NB4 (cell line): ENCODE measurements at regions not wholly inside any gene's neighbourhood (a gene's known extent, or its start where the extent isn't known, plus 50 kb on each side); places are given as distances from the start of the nearest gene placed in this dataset.
"Not testable (repeated sequence)": the region's sequence is repeated elsewhere in the genome, so short reads cannot be mapped to it uniquely, and the experiment has no call there.

Source experiments
- DNase-seq: peaks from one replicate; pipeline ENCODE4 v3.0.0; 2010; ENCODE audit warnings: low read depth
- H3K4me3 ChIP-seq: one replicate; pipeline ENCODE4 v1.5.1; 2011; ENCODE audit warnings: mild to moderate bottlenecking, low read depth, low read length, moderate library complexity
- MYC ChIP-seq: IDR thresholded peaks from 2 replicates; pipeline ENCODE4 v1.6.1; 2011; ENCODE audit warnings: low read depth, low read length
- POLR2A ChIP-seq: IDR thresholded peaks from 2 replicates; pipeline ENCODE4 v1.6.1; 2011; ENCODE audit warnings: mild to moderate bottlenecking; ENCODE audit not compliant: insufficient read length; ENCODE audit errors: extremely low read depth
- TF ChIP-seq, protein P1 (sequence below): IDR thresholded peaks from 2 replicates; pipeline ENCODE4 v1.6.1; 2011; ENCODE audit warnings: low read depth, low read length
- TF ChIP-seq, protein P2 (sequence below): IDR thresholded peaks from one replicate; pipeline ENCODE4 v1.5.1; 2012; ENCODE audit warnings: low read depth, low read length

DNA sequence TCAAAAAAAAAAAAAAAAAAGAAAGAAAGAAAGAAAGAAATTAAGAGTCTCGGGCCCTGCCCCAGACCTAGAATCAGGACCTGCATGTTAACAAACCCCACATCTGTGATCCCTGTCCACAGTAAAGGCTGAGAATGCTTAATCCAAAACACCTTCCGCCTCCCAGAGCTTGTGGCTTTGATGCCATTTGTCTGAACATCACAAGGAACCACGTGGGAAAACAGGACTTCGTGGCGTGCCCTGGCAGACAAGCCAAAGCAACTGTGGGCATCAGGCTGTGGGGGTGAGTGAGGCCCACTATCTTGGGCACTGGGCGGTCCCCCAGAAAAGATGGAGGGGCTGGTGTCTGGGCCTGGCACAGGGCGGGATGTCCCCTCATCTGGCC lies 173.4 kb upstream of the CIBAR2 start:
- no peak for DNase-seq
- TF ChIP-seq POLR2A = no peak
- TF ChIP-seq, protein P1, sequence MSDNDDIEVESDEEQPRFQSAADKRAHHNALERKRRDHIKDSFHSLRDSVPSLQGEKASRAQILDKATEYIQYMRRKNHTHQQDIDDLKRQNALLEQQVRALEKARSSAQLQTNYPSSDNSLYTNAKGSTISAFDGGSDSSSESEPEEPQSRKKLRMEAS = no peak
- TF ChIP-seq, protein P2, sequence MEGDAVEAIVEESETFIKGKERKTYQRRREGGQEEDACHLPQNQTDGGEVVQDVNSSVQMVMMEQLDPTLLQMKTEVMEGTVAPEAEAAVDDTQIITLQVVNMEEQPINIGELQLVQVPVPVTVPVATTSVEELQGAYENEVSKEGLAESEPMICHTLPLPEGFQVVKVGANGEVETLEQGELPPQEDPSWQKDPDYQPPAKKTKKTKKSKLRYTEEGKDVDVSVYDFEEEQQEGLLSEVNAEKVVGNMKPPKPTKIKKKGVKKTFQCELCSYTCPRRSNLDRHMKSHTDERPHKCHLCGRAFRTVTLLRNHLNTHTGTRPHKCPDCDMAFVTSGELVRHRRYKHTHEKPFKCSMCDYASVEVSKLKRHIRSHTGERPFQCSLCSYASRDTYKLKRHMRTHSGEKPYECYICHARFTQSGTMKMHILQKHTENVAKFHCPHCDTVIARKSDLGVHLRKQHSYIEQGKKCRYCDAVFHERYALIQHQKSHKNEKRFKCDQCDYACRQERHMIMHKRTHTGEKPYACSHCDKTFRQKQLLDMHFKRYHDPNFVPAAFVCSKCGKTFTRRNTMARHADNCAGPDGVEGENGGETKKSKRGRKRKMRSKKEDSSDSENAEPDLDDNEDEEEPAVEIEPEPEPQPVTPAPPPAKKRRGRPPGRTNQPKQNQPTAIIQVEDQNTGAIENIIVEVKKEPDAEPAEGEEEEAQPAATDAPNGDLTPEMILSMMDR = no peak
- no peak for TF ChIP-seq MYC
- no peak overlapping the region for H3K4me3 ChIP-seq

DNA sequence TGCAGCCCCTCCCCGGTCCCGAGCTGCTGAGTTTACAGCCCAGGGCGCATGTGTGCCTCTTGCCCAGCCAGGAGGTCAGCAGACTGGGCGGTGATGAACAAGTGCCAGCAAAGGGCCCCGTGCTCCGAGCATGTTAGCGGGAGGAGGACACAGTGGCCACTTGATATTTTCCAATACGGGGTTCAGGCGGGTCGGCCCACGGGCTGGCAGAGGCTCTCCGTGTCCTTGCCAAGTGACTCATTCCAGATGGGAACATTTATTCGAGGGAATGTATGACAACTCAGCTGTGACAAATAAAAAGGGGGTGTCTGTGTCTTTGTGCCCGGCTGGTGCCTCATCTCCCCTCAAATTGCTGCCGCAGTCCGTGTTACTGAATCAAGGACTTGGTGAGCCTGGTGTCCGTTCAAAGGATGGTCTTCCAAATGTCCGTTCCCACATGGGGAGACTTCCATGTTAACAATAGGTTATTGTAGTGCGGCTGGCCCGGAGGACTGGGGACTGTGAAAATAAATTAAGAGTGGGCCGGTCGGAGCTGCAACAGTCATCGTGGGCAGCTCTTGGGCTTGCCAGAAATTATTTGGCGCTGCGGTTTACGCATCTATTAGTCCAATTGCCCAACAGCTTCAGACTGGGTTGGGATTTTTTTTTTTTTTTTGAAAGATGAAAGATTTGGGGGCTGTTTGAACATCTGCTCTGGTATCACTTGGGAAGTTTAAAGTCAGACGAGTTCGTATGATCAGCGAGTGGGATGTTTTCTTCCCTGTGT lies 174.0 kb upstream of the CIBAR2 start:
- DNase-seq = no peak
- TF ChIP-seq, protein P1 = no peak
- TF ChIP-seq POLR2A (no peak), MYC (no peak)
- TF ChIP-seq, protein P2 = no peak
- H3K4me3 ChIP-seq = no peak overlapping the region

DNA sequence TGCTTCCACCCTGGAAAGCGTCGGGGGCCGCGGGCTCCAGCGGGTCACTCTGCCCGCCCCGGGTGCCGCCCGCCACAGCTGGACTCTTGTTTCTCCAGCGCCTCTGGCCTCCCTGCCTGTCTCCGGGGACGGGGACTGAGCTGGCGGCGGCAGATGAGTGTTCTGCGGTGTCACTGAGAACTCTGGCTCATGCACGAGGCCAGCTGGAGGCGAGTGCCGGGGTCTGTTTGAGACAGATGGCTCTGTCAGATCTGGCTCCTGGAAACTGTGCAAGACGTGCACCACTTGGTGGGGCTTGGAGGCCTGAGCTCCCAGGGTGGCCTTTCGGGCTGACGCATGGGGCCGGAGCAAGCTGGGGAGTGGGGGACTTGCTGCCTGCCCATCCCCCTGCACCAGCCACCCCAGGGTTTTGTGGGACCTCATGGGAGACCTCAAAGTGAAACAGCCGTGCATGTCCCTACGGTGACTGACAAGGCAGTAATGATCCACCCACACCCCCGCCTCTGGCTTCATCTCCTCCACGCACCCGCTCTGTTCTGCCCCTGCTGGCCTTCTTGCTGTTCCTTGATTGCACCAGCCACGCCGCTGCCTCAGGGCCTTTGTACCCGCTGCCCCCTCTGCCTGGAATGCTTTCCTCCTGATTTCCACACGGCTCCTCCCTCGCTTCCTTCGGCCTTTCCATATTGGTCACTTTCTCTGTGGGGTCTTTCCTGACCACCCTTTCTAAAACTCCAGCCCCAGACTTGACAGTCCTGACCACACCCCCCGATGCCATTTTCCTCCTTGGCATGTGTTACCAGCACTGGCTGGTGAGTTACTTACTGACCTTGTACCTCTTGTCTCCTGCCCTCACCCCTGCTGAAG lies 174.9 kb upstream of the CIBAR2 start:
- TF ChIP-seq, protein P1 = no peak
- TF ChIP-seq MYC (no peak), POLR2A (no peak)
- TF ChIP-seq, protein P2 = no peak
- peak; percentile 28 for DNase-seq
- H3K4me3 ChIP-seq = no peak overlapping the region

DNA sequence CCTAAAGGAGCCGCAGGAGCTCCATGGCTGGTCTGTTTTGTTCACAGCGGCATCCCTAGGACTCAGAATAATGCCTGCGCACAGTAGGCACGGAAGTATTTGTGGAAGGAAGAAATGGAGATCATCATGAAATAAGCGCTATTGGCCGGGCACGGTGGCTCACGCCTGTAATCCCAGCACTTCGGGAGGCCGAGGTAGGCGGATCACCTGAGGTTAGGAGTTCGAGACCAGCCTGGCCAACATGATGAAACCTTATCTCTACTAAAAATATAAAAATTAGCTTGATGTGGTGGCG lies 175.5 kb upstream of the CIBAR2 start:
- not testable (repeated sequence) for DNase-seq

DNA sequence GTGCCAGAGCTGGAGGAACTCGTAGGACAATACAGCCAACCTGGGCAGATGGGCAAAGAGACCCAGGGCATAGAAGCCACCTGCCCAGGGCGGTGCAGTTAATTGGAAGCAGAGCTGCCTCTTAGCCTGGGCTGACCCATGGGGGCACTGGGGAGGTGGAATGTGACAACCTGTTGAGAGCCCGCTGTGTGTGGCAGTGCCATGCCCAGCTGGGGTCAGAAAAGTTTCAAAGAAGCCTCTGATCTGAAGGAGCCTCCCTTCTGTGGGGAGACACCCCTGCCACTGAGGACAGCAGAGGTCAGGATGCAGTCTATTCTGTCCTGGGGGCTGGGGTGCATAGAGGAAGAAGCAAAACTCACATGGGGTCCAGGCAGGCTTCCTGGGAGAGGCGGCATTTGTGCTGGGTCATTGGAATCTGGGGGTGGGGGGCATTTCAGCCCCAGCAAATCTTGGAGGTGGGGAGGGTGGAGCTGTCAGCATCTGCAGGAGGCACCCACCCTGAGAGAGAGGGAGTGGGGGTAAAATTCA lies 176.1 kb upstream of the CIBAR2 start:
- no peak for DNase-seq
- no peak overlapping the region for H3K4me3 ChIP-seq
- TF ChIP-seq MYC (no peak), POLR2A (no peak)
- TF ChIP-seq, protein P2 = no peak
- TF ChIP-seq, protein P1 = no peak

More for the DNA sequence above, 175.5 kb upstream of the CIBAR2 start:
- H3K4me3 ChIP-seq = not testable (repeated sequence)

DNA sequence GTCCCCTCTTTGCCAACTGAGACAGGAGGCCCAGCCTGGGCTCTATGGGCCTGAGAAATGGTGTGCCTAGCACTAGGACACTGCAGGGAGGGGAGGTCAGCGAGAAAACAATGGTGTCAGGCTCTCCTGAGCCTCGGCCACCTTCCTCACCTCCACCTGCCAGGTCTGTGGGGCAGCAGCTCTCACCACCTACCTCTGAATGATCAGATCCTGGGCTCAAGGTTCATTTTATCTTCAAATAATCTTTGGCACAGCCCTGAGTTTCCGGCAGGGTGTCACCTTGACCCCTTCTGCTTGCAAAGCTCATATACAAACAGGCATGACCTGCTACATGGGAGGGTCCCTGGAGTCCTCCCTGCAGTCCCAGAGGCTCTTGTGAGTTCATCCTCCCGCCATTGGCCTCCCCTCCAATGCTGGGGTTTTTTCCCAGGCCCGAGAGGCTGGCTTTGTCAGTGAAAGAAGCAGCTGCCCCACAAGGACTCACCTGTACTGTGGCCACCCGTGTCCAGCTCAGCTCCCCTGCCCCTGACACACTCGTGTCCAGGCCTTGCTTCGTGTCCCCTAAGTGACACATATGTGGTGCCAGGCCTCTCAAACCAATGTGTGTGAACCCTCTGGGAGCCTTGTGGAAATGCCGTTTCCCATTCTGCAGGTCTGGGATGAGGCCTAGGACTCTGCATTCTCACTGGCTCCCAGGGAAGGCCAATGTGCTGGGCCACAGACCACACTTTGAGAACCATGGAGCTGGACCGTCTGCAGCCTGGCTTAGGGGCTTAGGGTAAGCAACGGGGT lies 176.8 kb upstream of the CIBAR2 start:
- DNase-seq = no peak

More for the DNA sequence above, 176.8 kb upstream of the CIBAR2 start:
- TF ChIP-seq, protein P2 = no peak
- no peak for TF ChIP-seq POLR2A
- TF ChIP-seq, protein P1 = no peak
- no peak for TF ChIP-seq MYC
- H3K4me3 ChIP-seq = no peak overlapping the region
